Motor neuron (in vitro differentiated cells): ENCODE measurements at regions not wholly inside any gene's neighbourhood (a gene's known extent, or its start where the extent isn't known, plus 50 kb on each side); places are given as distances from the start of the nearest gene placed in this dataset.

Experiments used
- ATAC-seq, 8 experiments: fragments of 200-7000 bp; cut with Tn5 transposase; replicated peaks in 6 of 8; 2 replicates each; pipeline ENCODE4 v1.8.0; 2021; ENCODE audit warnings: mild to moderate bottlenecking in 8 of 8, moderate library complexity in 8 of 8
- H3K27ac ChIP-seq, 2 donors: fragments of 250-450 bp; sonication (Bioruptor Pico); 2 replicates each; pipeline ENCODE4 v1.9.0; 2021; ENCODE audit warnings: antibody characterized with exemption in 2 of 2, mild to moderate bottlenecking in 2 of 2, moderate library complexity in 1 of 2
- H3K4me1 ChIP-seq, 2 donors: fragments of 250-450 bp; sonication (Bioruptor Pico); replicated peaks in 1 of 2; 2 replicates each; pipeline ENCODE4 v1.6.1; 2021; ENCODE audit warnings: antibody characterized with exemption in 2 of 2, mild to moderate bottlenecking in 2 of 2, moderate library complexity in 1 of 2
- H3K4me3 ChIP-seq, 5 donors: fragments of 250-450 bp; sonication (Bioruptor Pico); 2 replicates each; pipeline ENCODE4 v1.9.0; 2021; ENCODE audit warnings: antibody characterized with exemption in 5 of 5, mild to moderate bottlenecking in 5 of 5, moderate library complexity in 4 of 5
- WGBS, 10 experiments: fragments of 450-650 bp; shearing (Covaris generic); methylation state at CpG; one replicate each; pipeline ENCODE4 v1.0.0; 2022; 5-methylcytosine and 5-hydroxymethylcytosine counted together
- in situ Hi-C, 9 experiments: fragments of 400-800 bp; cut with MboI; loops; one replicate each; pipeline ENCODE4 v1.15.0; 2021; ENCODE audit warnings: low sequenced_read_pairs in 9 of 9, low pct_unique_long_range_greater_than_20kb in 2 of 9; ENCODE audit not compliant: unreplicated experiment in 9 of 9

DNA sequence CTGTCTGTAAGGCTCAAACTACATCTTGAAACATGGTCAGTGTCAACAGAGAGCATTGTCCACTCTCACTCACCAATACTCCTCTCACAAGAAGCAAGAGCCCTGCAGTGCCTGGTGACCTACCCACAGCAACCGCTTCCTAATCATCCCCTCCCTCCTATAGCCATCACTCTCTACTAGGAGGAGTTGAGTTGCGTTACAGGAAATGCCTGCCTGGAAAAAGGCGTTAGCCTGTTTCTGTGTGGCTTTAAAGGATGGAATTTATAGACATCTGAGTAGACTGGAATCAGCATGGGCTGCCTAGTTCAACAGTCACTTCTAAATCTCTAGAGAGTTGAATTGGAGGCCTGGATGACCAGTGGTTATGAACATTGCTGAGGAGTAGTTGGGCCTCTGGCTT is 108.3 kb upstream of the FER start:
- WGBS, 10 experiments, result 57 to 100% (median 87%) methylated on average over 1 to 3 of the region's 3 CpGs; no CpG with 5 or more reads in 3 of the 10 experiments
- Histone ChIP-seq H3K4me1 (peaks cover 0 to 15% of the 10 kb centered on the region in 2 donors), H3K4me3 (no peak overlapping the region), H3K27ac (no peak overlapping the region)
- in situ Hi-C loops, result loop anchor here in 1 of 9 experiments (25.0 kb wide), 1 partner anchor 273 kb away; no protein-coding TSS in a partner anchor
- peak in 3 of 8 experiments; percentile 29 to 68 (median 63) for ATAC-seq

DNA sequence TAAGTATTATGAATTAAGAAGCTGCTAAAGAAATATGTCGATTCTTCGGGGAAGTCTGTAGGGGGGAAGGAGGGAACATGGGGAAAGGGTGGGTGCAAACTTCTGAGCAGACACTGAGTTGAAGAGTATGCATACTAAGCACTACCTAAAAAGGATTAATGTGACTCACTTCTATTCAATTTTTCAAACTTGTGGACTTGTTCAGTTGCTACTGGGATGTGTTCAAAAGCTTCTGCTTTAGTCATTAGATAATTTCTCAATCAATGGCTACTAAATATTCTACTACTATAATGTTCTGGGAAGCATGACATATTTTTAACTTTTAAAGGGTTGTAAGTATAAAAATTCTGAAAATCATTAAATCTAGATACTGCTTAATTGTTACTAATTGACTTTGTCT is 109.7 kb upstream of the FER start:
- in situ Hi-C loops, result loop anchor here in 1 of 9 experiments (25.0 kb wide), 1 partner anchor 274 kb away; no protein-coding TSS in a partner anchor
- peak in 1 of 8 experiments; percentile 13 for ATAC-seq
- Histone ChIP-seq H3K27ac (no peak overlapping the region), H3K4me3 (no peak overlapping the region), H3K4me1 (peaks cover 0 to 2% of the 10 kb centered on the region in 2 donors)
- 80 to 100% (median 100%) methylated on average over 1 to 2 of the region's 2 CpGs; no CpG with 5 or more reads in 5 of the 10 experiments for WGBS, 10 experiments

DNA sequence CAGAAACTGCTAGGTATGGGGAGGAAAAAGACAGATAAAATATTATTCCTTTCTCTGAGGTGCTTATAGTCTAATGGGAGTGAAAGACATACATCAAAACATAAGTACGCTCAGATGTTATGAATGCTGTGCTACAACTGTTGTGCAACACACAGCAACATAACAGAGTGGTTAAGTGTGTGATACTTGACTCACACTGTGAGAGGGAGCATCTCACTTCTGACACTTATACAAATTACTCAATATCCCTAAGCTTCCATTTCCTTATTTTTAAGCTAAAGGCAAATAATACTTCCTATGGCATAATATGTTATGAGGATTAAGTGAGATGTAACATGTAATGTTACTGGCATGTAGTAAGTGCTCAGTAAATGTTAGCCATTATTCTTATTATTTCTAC is 110.6 kb upstream of the FER start:
- in situ Hi-C loops, result loop anchor here in 1 of 9 experiments (25.0 kb wide), 1 partner anchor 275 kb away; no protein-coding TSS in a partner anchor

DNA sequence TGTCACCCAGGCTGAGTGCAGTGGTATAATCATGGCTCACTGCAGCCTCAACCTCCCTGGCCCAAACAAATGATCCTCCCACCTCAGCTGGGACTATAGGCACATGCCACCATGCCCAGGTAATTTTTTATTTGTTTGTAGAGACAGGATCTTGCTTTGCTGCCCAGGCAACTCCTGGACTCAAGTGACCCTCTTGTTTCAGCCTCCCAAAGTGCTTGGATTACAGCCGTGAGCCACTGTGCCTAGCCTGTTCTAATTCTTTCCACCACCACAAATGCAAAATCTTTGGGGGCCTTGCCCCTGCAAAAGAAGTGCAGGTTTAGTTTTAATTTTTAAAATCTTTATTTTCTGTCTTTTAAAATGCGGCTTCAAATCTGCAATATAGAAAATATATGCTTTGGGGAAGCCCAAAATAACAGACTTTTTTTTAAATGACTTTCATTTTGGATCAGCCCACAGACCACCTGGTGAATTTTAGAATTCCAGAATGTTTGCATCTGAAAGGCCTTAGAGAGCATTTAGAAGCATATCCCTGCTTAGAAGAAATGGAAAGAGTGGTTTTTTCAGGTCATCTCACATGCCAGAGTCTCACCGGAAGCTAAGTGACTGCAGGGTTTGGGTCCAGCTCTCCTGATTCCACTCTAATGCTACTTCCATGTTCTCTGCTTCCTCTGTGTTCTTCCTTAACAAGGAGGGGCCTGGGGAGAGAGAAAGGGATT is 111.4 kb upstream of the FER start:
- WGBS, 10 experiments, result 40 to 100% (median 82%) methylated on average over 1 to 3 of the region's 3 CpGs
- in situ Hi-C loops, result loop anchor here in 1 of 9 experiments (25.0 kb wide), 1 partner anchor 276 kb away; no protein-coding TSS in a partner anchor

More for the DNA sequence above, 110.6 kb upstream of the FER start:
- Histone ChIP-seq H3K27ac (no peak overlapping the region), H3K4me3 (no peak overlapping the region), H3K4me1 (peaks cover 0 to 1% of the 10 kb centered on the region in 2 donors)
- peak in 2 of 8 experiments; percentile 13 to 21 for ATAC-seq
- 33 to 100% (median 100%) methylated on average over 1 of the region's 1 CpG; no CpG with 5 or more reads in 5 of the 10 experiments for WGBS, 10 experiments

DNA sequence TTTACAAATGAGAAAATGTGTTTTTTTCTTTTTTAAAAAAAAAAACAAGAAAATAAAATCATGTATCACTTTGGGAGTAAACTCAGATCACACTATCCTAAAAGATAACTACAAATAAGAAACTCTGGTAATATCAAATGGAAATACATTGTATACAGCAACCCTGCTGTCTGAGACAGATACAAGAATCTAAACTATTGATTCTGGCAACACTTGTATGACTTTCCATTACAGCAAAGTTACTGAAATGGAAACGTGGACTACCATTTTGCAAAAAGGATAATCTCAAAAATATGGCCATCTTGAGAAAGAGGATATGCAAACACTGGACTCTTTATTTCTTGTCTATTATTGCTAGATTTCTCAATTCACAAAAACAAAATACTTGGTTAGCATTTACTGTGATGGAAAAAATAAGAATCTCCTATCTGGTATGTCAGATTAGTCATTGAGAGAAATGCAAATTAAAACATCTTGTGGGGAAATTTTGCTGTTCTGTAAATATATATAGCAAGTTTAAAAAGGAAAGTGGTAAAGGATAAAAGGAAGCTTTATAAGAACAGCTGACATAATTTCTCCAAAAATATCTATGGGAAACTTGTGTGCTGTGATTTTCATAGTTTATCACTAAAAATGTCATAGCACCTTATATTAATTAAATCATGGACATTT is 112.9 kb upstream of the FER start:
- ATAC-seq, result no peak
- in situ Hi-C loops, result loop anchor here in 1 of 9 experiments (25.0 kb wide), 1 partner anchor 278 kb away; no protein-coding TSS in a partner anchor
- Histone ChIP-seq H3K4me3 (no peak overlapping the region), H3K27ac (no peak overlapping the region), H3K4me1 (no peaks in the 10 kb centered on the region)
- WGBS, 10 experiments, result 11 to 100% (median 88%) methylated on average over 1 of the region's 1 CpG; no CpG with 5 or more reads in 1 of the 10 experiments

More for the DNA sequence above, 111.4 kb upstream of the FER start:
- H3K27ac ChIP-seq, result no peak overlapping the region
- ATAC-seq, result no peak
- H3K4me3 ChIP-seq, result no peak overlapping the region
- no peaks in the 10 kb centered on the region for H3K4me1 ChIP-seq

DNA sequence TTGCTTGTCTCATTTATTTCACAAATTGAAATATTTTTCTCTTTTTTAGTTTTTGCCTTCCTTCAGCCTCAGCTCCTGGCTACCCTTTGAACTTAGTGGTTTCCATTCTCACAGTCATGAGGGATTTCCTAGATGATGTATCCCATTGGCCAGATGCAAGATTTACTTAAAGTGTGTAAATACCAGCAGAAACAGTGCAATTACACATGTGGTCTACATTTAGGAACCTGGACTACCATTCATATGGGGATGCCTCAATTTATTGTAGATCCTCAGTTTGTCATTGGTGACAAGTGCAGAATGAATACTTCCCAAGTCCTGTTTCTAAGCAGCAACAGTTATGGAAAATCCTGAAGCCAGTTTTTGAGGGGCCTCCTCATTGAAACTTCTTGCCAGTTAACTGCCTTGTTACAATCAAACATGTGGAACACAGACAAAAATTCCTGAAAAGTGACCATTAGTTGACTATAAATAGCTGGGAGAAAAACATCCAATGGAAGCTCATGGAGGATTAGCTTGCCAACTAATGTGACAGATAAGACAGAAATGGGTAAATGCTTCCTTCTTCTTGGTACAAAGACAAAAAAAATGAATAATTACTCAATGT is 113.6 kb upstream of the FER start:
- H3K4me1 ChIP-seq, result no peaks in the 10 kb centered on the region
- H3K4me3 ChIP-seq, result no peak overlapping the region
- in situ Hi-C loops, result loop anchor here in 1 of 9 experiments (25.0 kb wide), 1 partner anchor 278 kb away; no protein-coding TSS in a partner anchor
- ATAC-seq, result peak in 1 of 8 experiments; percentile 83
- no peak overlapping the region for H3K27ac ChIP-seq

DNA sequence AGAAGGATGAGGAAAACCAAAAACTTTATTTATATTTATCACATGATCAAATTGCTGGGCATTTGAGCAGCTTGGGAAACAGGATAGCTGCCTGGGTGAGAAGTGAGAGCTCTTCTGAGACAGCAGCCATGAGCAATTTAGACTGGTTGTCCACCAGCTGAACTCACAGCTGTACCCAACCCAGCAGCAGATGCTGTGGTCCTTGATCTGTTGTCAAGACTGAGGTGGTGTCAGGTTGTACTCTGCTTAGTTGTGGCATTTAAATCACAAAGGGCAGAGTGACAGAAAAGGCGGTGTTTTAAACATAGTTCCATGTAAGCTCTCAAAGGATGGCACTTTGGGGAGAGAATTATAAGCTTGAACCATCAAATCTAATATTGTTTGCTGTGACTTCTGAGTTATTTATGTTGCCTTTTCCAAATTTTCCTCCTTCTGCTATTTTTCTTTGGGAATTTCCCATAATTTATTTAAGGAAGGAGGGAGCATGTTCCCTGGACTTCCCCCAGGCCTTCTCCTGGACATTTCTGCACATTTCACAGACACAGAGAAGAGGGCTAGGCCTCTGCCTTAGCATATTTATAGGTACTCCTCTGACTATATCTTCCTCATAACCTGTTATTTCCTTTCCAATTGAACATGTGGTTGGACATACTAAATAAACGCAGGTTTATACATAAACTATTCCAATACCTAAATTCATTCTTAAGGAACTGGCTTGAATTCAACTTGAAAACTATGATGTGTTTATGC is 117.7 kb upstream of the FER start:
- WGBS, 10 experiments, result 38 to 100% (median 77%) methylated on average over 1 to 2 of the region's 2 CpGs; no CpG with 5 or more reads in 4 of the 10 experiments
- in situ Hi-C loops, result loop anchor here in 1 of 9 experiments (25.0 kb wide), 1 partner anchor 282 kb away; no protein-coding TSS in a partner anchor
- Histone ChIP-seq H3K27ac (no peak overlapping the region), H3K4me1 (peaks cover 6 to 11% of the 10 kb centered on the region in 2 donors), H3K4me3 (no peak overlapping the region)
- peak in 2 of 8 experiments; percentile 50 to 76 for ATAC-seq

DNA sequence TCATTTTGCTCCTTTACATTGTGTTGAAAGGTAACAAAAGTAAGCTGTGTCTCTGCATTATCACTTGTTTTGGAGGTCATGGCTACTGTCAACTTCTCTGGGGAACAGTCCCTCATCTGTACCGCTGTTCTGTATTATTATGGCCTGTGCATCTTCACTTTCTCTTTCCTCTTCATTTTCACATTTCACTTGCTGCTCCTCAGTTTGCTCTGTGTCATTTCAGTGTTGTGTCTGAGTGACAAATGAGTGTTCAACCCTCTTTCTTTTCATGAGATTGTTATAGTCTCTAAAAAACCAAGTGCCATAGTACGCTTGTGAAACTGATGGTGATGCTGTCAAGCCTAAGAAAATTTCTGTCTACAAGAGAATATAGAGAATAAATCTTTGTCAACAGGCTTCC is 122.0 kb upstream of the FER start:
- no peak overlapping the region for H3K4me3 ChIP-seq
- peak in 3 of 8 experiments; percentile 18 to 62 (median 59) for ATAC-seq
- in situ Hi-C loops, result loop anchor here in 1 of 9 experiments (25.0 kb wide), 1 partner anchor 287 kb away; no protein-coding TSS in a partner anchor
- WGBS, 10 experiments, result 68 to 100% (median 80%) methylated on average over 1 to 2 of the region's 2 CpGs; no CpG with 5 or more reads in 1 of the 10 experiments
- H3K27ac ChIP-seq, result no peak overlapping the region
- peaks cover 6 to 11% of the 10 kb centered on the region in 2 donors for H3K4me1 ChIP-seq

DNA sequence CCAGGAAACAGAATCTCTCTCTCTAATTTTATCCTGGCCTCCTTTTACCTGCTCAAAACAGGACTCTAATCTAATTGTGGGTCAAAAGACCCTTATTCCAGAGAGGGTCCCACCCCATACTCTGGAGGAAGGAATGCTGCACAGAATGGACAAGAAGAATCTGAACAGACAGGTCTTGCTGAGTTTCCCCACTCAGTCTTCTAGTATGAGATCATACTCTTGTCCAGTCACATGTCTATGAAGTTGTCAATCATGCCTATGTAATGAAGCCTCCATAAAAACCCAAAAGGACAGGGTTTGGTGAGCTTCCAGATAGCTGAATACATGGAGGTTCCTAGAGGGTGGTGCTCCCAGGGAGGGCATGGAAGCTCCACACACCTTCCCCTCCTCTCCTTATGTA is 123.9 kb upstream of the FER start:
- in situ Hi-C loops, result no loop called here
- ATAC-seq, result no peak
- Histone ChIP-seq H3K4me1 (peaks cover 6 to 11% of the 10 kb centered on the region in 2 donors), H3K27ac (no peak overlapping the region), H3K4me3 (no peak overlapping the region)

DNA sequence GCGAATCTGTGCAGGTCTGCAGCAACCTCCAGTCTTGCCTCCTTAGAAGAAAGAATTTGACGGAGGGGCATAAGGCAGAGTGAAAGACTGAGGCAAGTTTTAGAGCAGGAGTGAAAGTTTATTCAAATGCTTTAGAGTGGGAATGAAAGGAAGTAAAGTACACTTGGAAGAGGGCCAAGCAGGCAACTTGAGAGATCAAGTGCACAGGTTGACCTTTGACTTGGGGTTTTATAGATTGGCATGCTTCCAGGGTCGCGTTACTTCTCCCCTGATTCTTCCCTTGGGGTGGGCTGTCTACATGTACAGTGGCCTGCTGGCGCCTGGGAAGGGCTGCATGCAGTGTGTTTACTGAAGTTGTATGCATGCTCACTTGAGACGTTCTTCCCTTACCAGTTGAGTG is 127.2 kb upstream of the FER start:
- in situ Hi-C loops, result no loop called here
- Histone ChIP-seq H3K4me1 (peaks cover 2 to 3% of the 10 kb centered on the region in 2 donors), H3K27ac (no peak overlapping the region), H3K4me3 (no peak overlapping the region)
- WGBS, 10 experiments, result 60 to 100% (median 95%) methylated on average over 1 to 6 of the region's 6 CpGs; no CpG with 5 or more reads in 2 of the 10 experiments
- no peak for ATAC-seq

DNA sequence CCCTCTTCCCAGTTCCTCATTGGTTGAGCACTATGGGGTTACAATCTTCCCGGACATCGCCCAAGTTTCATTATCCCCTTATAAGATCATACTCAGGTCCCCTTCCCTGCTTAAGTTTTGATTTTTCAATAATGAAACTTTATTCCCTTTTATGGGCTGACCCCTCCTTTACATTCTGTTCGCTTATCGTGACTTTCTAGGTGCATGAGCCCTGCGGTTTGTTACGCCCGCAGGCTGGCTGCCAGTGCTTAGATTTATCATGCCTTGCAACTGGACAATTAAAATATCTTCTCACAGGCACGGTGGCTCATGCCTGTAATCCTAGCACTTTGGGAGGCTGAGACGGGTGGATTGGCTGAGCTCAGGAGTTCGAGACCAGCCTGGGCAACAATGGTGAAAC is 127.9 kb upstream of the FER start:
- ATAC-seq, result no peak
- in situ Hi-C loops, result no loop called here
- H3K4me1 ChIP-seq, result no peaks in the 10 kb centered on the region
- H3K4me3 ChIP-seq, result no peak overlapping the region
- 80 to 100% (median 99%) methylated on average over 1 to 9 of the region's 10 CpGs; no CpG with 5 or more reads in 2 of the 10 experiments for WGBS, 10 experiments
- H3K27ac ChIP-seq, result no peak overlapping the region
